ENCODE measurements at regions not wholly inside any gene's neighbourhood (a gene's known extent, or its start where the extent isn't known, plus 50 kb on each side); places are given as distances from the start of the nearest gene placed in this dataset.

DNA sequence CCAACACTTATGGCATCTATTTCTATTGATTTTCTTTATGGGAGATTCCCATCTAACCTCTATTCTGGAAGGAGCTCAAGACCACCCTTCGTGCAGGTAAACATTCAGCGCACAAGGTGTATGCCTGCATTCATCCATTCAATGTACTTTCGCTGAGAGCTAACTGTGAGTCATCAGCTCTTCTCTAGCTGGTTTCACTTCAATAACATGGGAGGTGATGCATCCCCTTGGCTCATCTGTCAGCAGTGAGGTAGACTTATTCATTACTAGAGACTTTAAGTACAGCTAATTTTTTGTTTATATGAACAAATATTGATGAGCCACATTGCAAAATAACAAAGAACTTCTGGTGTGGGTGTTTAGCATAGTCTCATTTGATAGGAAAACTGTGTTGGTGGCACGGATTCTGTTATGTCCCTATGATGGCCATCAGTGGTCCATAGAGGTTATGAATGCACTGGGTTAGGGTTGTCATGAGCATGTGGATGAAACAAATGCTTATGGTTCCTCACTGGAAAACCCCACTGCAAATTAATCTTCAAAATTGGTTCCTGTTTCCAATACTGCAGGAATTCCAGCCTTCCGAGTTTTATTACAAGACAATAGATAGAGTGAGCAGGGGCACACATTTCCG is 1151.0 kb downstream of the BCL11B start:
- no peak for DNase-seq (ENCODE audit: low spot score)

DNA sequence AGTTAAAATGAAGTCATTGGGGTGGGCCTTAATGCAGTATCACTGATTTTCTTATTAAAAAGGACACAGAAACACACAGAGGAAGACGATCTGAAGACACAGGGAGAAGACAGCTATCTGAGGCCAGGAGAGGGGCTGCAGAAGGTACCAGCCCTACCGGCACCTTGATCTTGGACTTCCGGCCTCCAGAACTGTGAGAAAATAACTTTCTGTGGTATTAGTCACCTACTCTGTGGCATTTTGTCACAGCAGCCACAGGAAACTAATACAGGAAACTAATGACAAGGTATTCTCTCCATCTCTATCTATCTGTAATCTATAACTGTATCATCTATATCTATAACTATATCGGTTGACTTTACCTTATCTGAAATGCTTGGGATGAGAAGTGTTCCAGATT is 1149.5 kb downstream of the BCL11B start:
- no peak for DNase-seq (ENCODE audit: low spot score)

DNA sequence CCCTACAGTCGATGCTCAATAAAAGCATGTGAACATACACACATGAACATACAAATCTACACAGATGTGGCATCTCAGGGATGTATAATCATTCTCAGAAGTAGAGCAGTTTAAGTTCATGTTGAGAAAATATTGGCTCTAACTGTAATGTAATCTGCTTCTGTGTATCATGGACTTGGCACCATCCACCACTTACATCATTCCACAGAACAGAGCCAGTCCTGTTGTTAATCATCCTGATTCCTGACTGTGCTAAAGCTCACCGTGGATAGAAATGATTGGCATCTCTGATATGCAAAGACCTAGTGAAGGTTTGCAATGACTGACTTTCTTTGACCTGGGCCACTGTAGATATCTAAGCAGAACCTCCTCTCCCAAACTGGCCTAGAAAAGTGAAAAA is 1141.3 kb downstream of the BCL11B start:
- no peak for DNase-seq (ENCODE audit: low spot score)

DNA sequence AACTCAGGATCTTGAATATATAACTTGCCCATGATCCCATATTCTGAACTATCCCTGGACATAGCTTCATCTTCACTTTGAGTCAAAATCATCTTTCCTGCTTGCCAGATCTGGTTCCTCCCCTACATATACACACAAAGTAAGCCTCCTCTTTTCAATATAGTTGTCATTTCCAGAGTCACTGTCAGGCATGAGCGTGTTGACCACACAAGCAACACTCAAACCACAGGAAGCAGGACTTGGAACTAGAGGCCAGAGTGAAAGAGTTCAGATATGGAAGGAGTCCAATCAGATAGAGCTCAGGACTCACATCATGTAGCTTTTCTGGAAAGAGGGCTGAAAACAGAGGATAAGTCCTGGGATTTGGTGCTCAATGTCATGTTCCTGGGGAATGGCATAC is 1140.6 kb downstream of the BCL11B start:
- DNase-seq (ENCODE audit: low spot score): no peak

DNA sequence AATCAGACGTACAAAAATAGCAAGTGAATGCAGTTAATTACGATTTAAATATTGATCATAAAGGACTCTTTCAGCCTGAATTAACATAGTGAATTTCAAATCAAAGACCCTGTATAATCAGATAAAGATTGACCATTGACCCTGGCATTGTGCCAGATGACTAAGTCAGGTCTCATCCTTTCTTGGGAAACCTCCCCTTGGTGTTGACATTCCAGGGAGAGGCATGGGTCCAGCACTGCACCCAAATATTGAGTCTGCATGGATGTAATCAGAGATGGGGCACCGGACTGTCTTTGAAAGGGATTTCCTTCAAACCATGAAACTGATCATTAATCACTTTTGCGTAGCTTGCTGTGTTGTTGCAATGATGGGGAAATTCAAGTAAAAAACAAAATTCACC is 1138.2 kb downstream of the BCL11B start:
- DNase-seq (ENCODE audit: low spot score): no peak

DNA sequence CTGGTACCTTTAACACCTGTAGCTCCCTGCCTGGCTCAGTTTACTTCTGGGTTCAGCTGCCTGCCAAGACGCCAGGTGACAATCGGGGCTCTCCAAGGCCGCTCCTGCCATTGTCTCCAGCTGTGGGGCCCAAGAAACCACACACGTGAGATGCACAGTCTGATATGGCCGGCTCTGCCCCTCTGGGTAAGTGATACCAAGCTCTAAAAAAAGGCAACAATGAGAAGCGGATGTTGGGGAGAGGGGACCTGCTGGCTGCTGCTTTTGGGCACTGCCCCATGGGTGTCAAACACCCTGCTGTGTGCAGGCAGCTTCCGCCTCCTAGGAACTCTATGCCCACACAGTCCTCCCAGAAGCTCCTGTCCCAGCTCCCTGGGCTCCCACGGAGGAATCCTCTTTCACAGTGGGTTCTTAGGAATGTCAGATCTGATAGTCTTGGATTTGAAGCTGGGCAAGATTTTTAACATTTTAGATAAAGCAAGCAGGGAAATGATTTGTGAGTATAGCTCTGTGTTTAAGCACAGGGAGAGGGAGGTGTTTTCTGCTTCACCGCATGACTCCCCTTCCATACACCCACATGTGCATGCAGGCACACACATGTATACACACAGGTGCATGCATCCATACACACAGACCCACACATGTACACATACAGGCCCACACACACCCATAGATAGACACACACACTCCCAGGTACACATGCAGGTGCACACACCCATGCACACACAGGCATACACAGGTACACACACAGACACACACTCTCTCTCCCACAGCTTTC is 1135.8 kb downstream of the BCL11B start:
- no peak for DNase-seq (ENCODE audit: low spot score)

DNA sequence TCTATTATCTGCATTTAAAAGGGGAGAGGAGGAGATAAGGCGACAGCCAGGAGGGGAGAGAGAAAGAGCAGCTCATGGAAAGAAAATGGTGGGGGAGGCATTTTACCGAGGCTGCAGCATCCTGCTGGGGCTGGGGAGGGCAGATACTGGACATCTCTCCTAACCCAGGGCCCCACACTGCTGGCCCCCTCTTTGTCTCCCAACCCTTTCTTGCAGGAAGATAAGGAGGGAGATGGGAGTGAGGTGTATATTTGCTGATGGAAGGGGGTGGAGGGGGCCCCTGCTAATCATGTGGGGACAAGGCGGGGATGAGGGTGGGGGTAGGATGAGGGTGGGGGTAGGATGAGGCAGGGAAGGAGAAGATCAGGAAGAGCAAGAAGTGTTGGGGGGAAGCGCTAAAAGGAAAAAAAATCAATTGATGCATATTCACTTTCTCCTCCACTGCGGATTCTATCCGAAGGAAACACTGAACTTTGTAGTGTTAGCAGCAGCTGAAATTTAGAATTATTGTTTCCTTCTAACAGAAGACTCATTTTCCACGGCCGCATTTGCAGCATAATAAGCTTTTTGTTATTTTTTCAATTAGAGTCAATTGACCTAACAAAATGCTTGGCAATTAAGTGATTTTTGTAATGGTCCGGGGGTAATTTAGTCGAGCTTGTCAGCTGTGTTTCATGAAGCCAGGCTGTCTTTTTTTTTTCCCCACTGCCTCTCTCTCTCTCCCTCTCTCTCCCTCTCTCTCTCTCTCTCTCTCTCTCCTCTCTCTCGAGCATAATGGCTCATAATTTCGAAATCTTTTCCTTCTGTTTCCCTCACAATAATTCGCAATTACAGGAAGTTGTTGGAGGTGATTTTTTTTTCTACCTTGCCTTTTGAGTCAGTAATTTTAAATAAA is 1134.6 kb downstream of the BCL11B start:
- no peak for DNase-seq (ENCODE audit: low spot score)

DNA sequence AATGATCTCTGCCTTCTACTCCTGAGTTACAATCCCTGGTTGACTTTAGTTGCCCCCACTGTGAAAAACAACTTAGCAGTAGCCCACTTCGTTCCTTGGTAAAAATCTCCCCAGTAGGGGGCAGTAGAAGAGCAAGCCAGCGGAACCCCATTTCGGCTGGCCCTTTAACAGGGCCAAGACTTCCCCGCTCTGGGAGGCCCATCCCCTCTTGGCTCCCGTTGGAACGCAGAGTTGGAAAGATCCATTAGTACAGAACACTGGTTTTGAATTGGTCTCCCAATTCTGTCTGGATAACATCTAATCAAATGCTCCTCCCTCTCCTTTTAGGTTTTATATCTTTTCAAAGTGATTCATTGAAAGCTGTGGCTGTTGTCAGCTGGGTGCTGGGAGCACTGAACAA is 1133.3 kb downstream of the BCL11B start:
- DNase-seq (ENCODE audit: low spot score): no peak

DNA sequence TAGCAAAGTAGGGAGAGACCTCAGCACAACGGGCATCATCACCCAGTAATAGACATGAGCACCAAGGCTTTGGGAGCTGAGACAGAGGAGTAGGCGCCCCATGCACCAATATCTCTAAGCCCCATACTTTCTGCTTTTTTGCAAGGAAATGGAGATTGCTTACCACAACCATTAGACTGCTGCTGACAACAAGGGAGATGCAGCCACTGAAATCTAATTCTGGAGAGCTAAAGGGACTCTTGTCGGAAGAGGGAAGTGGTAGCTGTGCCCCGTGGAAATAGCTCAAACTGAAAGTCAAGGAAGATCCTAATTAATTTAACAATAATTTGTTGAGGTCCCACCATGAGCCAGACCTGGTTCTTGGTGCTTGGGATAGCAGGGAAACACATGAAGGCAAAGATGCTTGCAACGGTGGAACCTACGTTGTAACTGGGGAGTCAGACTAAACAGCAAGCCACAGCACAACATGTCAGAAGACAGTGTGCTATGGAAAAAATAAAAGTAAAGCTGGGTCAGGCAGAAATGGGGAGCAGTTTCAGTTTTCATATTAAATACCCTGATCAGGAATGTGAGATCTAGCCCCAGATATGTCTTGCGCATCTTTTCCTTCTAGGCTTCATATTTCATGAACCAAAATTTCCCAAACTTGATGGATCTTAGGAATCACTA is 1131.0 kb downstream of the BCL11B start:
- DNase-seq (ENCODE audit: low spot score): no peak

DNA sequence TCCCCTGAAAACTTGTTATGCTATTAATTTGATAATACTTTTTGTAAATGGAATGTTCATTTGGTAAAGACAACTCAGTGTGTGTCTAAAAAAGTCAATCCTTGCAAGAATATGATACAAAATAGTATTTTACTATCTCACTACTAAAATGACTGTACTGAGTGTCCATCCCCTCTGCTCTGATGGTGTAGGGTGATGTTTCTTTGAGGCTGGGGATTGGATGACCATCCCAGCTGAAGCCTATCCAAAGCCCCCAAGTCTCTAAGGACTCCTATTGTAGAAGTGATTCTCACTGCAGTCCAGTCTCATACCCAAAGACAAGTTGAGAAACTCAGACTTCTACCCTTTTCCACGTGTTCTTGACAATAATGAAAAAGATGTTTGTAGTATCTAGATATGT is 1128.4 kb downstream of the BCL11B start:
- no peak for DNase-seq (ENCODE audit: low spot score)

DNA sequence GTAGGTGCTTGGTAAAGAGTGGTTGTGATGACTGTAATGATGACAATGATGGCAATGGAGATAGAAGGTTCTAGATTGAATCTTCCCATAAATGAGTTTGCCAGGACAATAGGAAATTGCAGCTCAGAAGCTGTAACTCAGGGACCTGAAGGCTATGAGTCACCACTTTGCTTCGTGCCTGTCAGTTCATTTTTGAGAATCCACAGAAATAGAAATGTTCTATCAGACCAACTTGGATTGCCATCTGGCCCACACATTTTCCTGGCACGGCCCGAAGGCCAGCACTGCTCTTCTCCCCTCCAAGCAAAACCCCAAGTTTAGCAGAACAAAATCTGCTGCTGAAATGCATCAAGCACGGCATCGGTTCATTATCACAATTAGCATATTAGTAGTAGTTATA is 1127.0 kb downstream of the BCL11B start:
- no peak for DNase-seq (ENCODE audit: low spot score)

DNA sequence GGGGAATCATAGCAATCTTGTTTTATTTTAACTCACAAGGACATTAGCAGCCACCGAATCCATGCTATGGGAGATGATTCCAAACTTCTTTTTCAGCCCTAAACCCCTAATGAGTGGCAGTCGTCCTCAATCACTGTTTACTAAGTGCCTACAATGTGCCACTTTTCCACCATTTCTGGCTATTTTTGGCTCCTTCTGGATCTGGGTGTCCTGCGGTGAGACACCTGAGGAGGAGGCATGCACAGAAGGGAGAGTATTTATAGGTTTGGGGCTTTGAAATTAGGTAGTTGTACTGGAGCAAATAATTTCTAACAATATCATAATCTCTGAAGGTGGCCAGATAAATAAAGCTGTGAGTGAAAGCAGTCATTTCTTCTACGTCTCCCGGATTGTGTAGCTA is 1125.6 kb downstream of the BCL11B start:
- no peak for DNase-seq (ENCODE audit: low spot score)

DNA sequence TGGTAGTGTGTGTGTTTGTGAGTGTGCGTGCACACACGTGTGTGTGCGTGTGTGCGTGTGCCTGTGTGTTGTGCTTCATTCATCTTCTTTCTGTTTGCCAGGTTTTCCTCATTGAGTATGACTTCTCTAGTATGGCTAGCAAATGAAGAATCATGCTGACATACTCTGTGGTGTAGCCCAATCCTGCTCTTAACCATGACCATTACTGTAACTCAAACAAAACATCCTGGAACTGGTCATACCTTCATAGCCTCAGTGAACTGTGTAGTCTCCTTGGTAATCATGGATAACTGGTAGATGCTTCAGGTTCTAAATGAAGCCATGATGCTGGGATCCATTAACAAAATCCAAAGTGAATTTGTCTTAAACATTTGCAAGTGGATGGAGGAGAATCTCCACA is 1117.7 kb downstream of the BCL11B start:
- DNase-seq (ENCODE audit: low spot score): no peak

DNA sequence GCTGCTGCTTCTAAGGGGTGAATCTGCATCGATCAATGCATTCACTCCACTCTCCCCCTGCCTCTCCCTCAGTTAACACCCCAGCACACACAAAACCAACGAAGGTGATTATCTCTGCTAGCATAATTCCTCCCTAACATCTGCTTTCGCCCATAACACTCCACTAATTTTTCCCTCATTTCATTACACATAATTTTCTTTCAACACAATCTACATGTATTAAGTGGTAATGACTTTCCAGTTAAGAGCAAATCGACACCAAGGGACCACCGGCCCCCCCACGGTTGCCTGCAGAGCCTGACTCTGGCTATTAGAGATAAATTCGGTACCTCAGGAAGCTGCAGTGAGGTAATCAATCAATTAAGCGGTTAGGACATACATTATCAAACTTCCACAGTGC is 1115.6 kb downstream of the BCL11B start:
- no peak for DNase-seq (ENCODE audit: low spot score)

DNA sequence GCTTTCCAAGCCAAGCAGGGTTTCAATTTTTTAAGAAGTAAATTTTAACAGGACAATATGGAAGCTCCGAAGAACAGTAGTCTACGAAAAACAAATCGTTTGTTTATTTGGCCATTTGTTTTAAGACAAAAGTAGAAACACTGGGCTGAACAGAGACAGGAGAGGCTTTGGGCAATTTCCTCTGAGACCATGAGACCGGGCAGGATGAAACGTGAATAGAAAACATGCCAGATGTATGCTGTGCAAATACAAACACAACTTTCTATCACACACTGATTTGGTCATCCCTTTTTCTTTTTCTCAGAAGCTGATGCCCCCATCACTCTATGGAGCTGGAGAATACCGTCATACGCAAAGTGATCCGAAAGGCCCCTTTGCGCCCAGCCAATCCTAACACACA is 1111.1 kb downstream of the BCL11B start:
- no peak for DNase-seq (ENCODE audit: low spot score)

DNA sequence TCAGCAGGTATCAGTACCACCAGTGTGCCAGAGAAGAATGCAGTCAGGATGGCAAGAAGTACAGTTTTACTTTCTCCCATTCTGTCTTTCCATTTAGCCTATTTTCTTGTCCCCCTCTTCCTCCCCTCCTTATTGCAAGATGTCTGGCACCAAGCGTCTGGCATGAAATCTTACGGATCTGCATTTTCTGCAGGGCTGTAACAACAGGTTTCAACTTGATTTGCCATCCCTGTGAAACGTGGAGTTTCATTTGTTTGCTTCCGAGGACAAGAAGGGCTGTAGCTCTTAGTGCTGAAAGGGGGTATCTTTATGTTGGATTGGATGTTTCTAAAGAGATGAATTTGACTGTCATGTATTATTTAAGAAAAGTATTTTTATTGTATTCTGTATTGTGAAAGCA is 1110.6 kb downstream of the BCL11B start:
- no peak for DNase-seq (ENCODE audit: low spot score)

DNA sequence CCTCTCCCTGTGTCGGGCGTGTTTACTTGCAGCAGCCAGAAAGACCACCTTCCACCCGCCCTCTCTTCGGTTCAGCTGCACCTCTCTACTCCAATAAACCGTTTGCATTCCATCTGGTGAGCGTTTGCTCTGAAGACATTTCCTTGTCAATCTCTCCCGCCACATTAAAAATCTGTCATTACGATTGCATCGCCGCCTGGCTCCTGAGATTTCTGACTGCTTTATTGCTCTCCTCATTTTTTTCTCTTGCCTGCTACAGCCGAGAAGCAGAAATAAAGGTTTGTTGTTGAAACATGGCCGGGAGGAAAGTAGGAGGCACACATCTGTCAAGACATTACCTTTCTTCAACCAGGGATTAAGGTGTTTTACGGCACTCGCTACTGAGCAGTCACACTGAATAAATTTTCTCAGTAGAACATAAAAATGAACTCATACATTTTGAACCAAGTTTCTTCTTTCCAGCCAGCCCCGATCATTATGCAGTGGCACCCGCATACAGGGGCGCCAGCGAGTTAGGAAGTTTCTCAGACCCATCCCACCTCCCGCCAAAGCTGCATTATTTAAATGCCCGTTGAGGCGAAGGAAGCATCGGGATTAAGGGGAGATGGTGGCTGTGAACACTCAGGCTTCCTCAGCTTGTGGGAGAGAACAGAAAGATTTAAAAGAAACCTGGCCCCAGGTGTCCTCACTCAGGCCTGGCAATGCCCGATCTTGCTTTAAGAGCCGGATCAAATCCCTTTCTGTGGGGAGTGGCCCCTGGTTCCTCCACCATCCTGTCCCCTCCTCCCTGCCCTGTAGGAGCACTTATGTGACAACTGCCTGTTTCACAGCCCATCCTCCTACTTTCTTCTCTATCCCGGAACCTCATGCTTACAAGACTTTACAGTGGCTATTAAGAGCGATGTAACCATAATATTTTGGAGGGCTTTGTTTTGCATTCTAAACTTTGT is 1108.9 kb downstream of the BCL11B start:
- DNase-seq (ENCODE audit: low spot score): no peak

DNA sequence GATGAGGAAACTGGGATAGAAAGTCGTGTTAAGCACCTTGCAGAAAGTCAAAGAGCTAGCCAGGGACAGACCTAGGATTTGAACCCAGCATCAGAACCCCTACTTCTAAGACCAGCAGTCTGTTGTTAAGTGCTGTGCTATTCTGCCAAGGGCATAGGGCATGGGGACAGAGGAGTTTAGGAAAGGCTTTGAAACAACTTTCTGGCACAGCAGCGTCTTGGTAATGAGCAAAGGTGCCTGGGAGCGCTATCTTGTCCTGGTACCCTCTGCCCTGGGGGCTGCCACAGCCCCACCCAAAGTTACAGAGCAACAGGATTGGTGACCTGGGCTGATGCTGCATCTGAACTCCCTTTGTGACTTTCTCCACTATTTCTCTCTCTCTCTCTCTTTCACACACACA is 1108.1 kb downstream of the BCL11B start:
- no peak for DNase-seq (ENCODE audit: low spot score)

DNA sequence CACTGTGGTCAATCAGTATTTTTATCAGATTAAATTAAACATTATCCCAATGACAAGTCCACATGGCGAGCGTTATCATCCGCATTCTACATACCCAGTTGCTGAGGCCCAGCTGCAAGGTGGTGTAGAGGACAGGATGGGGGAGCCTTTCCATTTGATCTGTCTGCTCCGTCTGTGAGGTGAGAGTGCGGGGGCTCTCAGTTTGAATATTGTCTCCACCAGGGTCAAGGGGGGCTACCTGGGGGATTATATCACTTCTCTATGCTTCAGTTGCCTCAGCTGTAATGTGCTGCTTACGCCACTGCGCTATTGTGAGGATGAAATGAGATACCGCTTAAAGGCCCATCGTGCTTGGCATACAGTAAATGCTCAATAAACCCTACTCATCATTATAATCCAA is 1106.0 kb downstream of the BCL11B start:
- no peak for DNase-seq (ENCODE audit: low spot score)

DNA sequence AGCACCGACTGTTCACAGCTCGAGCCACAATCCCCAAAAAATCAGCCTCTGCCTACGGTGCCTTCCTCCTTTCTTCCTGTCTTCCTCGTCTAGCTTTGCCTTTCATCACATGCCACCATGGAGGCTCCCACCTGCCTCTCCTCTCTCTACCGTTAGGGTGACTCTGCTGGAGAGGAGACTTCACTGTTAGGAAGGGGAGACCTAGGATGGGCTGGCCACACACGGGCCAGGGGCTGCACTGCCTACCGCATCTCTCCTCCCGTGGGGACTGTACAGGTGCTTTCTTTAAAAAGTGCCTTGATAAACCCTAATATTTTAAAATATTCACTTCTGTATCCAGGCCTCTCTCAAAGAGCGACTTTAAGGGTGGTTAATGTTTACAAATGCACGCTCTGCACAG is 1104.7 kb downstream of the BCL11B start:
- DNase-seq (ENCODE audit: low spot score): no peak

DNA sequence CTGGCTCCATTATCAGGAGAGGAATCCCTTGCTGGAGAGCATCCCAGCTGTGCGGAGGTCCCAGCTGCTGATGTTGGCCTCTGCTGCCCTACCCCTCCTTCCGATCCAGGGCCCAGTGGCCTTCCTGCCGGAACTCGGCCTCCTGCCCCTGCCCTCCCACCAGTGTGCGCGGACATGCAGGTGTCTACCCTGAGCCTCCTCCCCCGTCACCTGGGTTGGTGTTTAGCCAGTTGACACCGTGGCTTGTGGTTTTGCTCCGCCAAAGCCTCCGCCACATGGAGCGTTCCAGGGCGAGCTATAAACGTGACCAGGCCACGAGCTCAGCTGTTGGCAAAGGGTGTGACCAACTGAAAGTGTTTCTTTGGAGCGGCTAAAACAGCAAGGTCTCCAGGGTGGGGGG is 1104.3 kb downstream of the BCL11B start:
- DNase-seq (ENCODE audit: low spot score): no peak
